ENCODE measurements at regions not wholly inside any gene's neighbourhood (a gene's known extent, or its start where the extent isn't known, plus 50 kb on each side); places are given as distances from the start of the nearest gene placed in this dataset.

GRCh38 chr1:11373895-11374747 lies 101.1 kb downstream of the UBIAD1 start:
- DNase-seq = peak; percentile 15

GRCh38 chr1:11374748-11375110 lies 101.7 kb downstream of the UBIAD1 start:
- no peak for DNase-seq

GRCh38 chr1:11377001-11377583 lies 101.9 kb upstream of the DISP3 start:
- DNase-seq = no peak

- DNase-seq = no peak
Measured at GRCh38 chr1:11377954-11378353, 101.0 kb upstream of the DISP3 start.

- DNase-seq = no peak
Measured at GRCh38 chr1:11379851-11380250, 99.1 kb upstream of the DISP3 start.

- no peak for DNase-seq
Measured at GRCh38 chr1:11380500-11380899, 98.5 kb upstream of the DISP3 start.

GRCh38 chr1:11383553-11384169 lies 95.3 kb upstream of the DISP3 start:
- no peak for DNase-seq

GRCh38 chr1:11384170-11384554 lies 94.8 kb upstream of the DISP3 start:
- no peak for DNase-seq

GRCh38 chr1:11387829-11388228 lies 91.1 kb upstream of the DISP3 start:
- DNase-seq = no peak

- no peak for DNase-seq
Measured at GRCh38 chr1:11388617-11389016, 90.3 kb upstream of the DISP3 start.

GRCh38 chr1:11391327-11391726 lies 87.6 kb upstream of the DISP3 start:
- no peak for DNase-seq

- no peak for DNase-seq
Measured at GRCh38 chr1:11391886-11392285, 87.1 kb upstream of the DISP3 start.

- no peak for DNase-seq
Measured at GRCh38 chr1:11394592-11395245, 84.2 kb upstream of the DISP3 start.

GRCh38 chr1:11395616-11396015 lies 83.3 kb upstream of the DISP3 start:
- DNase-seq = no peak

GRCh38 chr1:11397151-11397901 lies 81.6 kb upstream of the DISP3 start:
- DNase-seq = no peak

GRCh38 chr1:11399250-11399649 lies 79.7 kb upstream of the DISP3 start:
- no peak for DNase-seq

- no peak for DNase-seq
Measured at GRCh38 chr1:11400155-11400554, 78.8 kb upstream of the DISP3 start.

GRCh38 chr1:11400567-11400966 lies 78.4 kb upstream of the DISP3 start:
- DNase-seq = no peak

- DNase-seq = no peak
Measured at GRCh38 chr1:11406845-11407244, 72.1 kb upstream of the DISP3 start.

- no peak for DNase-seq
Measured at GRCh38 chr1:11407301-11407994, 71.5 kb upstream of the DISP3 start.

- no peak for DNase-seq
Measured at GRCh38 chr1:11412141-11412540, 66.8 kb upstream of the DISP3 start.

- peak; percentile 22 for DNase-seq
Measured at GRCh38 chr1:11413986-11414391, 65.0 kb upstream of the DISP3 start.
